Thoracic aorta (tissue), 2 donors: ENCODE measurements at regions not wholly inside any gene's neighbourhood (a gene's known extent, or its start where the extent isn't known, plus 50 kb on each side); places are given as distances from the start of the nearest gene placed in this dataset.

Source experiments
- ATAC-seq: fragments of 150-250 bp; one replicate; pipeline ENCODE4 v1.8.0; 2017; ENCODE audit warnings: low read depth; ENCODE audit not compliant: insufficient number of reproducible peaks, low FRiP score
- DNase-seq: peaks from one replicate; pipeline ENCODE4 v3.0.0-alpha.2; 2020; ENCODE audit warnings: low spot score
- H3K27ac ChIP-seq, 2 donors: fragments of 200-600 bp; sonication (generic); 1 replicate in 1 of 2; 2 replicates in 1 of 2; pipeline ENCODE4 v1.5.1; 2016; ENCODE audit warnings: mild to moderate bottlenecking in 2 of 2, moderate library complexity in 2 of 2
- H3K27me3 ChIP-seq: fragments of 200-600 bp; sonication (generic); replicated peaks from 2 replicates; pipeline ENCODE4 v1.6.0; 2016; ENCODE audit warnings: mild to moderate bottlenecking; ENCODE audit not compliant: insufficient read depth
- H3K36me3 ChIP-seq: fragments of 200-600 bp; sonication (generic); one replicate; pipeline ENCODE4 v1.5.1; 2016
- H3K4me1 ChIP-seq, 2 donors: fragments of 200-600 bp; sonication (generic); 1 replicate in 1 of 2; 2 replicates in 1 of 2; pipeline versions ENCODE4 v1.5.1 to v1.6.0; 2016; ENCODE audit warnings: low read depth in 2 of 2, mild to moderate bottlenecking in 1 of 2; ENCODE audit not compliant: control insufficient read depth in 1 of 2
- H3K4me3 ChIP-seq: fragments of 200-600 bp; sonication (generic); 2 replicates; pipeline ENCODE4 v1.5.1; 2016; ENCODE audit warnings: mild to moderate bottlenecking
- H3K9me3 ChIP-seq: fragments of 200-600 bp; sonication (generic); 2 replicates; pipeline ENCODE4 v1.5.1; 2016
- CTCF ChIP-seq: fragments of 200-600 bp; sonication (generic); IDR thresholded peaks from one replicate; pipeline ENCODE4 v1.5.1; 2019; ENCODE audit warnings: antibody characterized with exemption

GRCh38 chr1:56034222-56034621 lies 545.1 kb downstream of the PLPP3 start:
- DNase-seq (no peak), ATAC-seq (no peak)
- no peak for TF ChIP-seq CTCF

GRCh38 chr1:56033321-56034037 lies 545.9 kb downstream of the PLPP3 start:
- H3K4me1 ChIP-seq = peaks cover 19 to 45% of the 10 kb centered on the region in 2 donors
- ATAC-seq = no peak
- peak overlapping the region; percentile 56 to 59 for H3K27ac ChIP-seq
- no peak for DNase-seq
- no peaks in the 10 kb centered on the region for H3K9me3 ChIP-seq
- no peaks in the 10 kb centered on the region for H3K36me3 ChIP-seq
- TF ChIP-seq CTCF = no peak
- H3K4me3 ChIP-seq = no peak overlapping the region
- H3K27me3 ChIP-seq = no peaks in the 10 kb centered on the region

More at GRCh38 chr1:56034222-56034621, 545.1 kb downstream of the PLPP3 start:
- no peaks in the 10 kb centered on the region for H3K27me3 ChIP-seq
- peaks cover 19 to 45% of the 10 kb centered on the region in 2 donors for H3K4me1 ChIP-seq
- no peaks in the 10 kb centered on the region for H3K9me3 ChIP-seq
- H3K27ac ChIP-seq = no peak overlapping the region
- no peaks in the 10 kb centered on the region for H3K36me3 ChIP-seq
- H3K4me3 ChIP-seq = no peak overlapping the region

GRCh38 chr1:56032096-56032676 lies 547.2 kb downstream of the PLPP3 start:
- no peak overlapping the region for H3K4me3 ChIP-seq
- ATAC-seq = no peak
- H3K4me1 ChIP-seq = peaks cover 19 to 45% of the 10 kb centered on the region in 2 donors
- H3K36me3 ChIP-seq = no peaks in the 10 kb centered on the region
- no peak for TF ChIP-seq CTCF
- no peak for DNase-seq
- no peaks in the 10 kb centered on the region for H3K9me3 ChIP-seq
- H3K27me3 ChIP-seq = no peaks in the 10 kb centered on the region
- peak overlapping the region in 1 of 2 donors; percentile 59 for H3K27ac ChIP-seq

- H3K27me3 ChIP-seq = no peaks in the 10 kb centered on the region
- DNase-seq = no peak
- no peak for ATAC-seq
These were observed 548.4 kb downstream of the PLPP3 start for GRCh38 chr1:56031001-56031400.

More at GRCh38 chr1:56031001-56031400, 548.4 kb downstream of the PLPP3 start:
- no peak for TF ChIP-seq CTCF
- Histone ChIP-seq H3K9me3 (no peaks in the 10 kb centered on the region), H3K27ac (no peak overlapping the region), H3K36me3 (no peaks in the 10 kb centered on the region), H3K4me1 (peaks cover 19 to 36% of the 10 kb centered on the region in 2 donors), H3K4me3 (no peak overlapping the region)
